GM18520 (cell line): ENCODE measurements at regions not wholly inside any gene's neighbourhood (a gene's known extent, or its start where the extent isn't known, plus 50 kb on each side); places are given as distances from the start of the nearest gene placed in this dataset.

Experiments used
- ATAC-seq: cut with Tn5 transposase; IDR thresholded peaks from one replicate; pipeline ENCODE4 v1.9.1; 2021; ENCODE audit not compliant: unreplicated experiment

DNA sequence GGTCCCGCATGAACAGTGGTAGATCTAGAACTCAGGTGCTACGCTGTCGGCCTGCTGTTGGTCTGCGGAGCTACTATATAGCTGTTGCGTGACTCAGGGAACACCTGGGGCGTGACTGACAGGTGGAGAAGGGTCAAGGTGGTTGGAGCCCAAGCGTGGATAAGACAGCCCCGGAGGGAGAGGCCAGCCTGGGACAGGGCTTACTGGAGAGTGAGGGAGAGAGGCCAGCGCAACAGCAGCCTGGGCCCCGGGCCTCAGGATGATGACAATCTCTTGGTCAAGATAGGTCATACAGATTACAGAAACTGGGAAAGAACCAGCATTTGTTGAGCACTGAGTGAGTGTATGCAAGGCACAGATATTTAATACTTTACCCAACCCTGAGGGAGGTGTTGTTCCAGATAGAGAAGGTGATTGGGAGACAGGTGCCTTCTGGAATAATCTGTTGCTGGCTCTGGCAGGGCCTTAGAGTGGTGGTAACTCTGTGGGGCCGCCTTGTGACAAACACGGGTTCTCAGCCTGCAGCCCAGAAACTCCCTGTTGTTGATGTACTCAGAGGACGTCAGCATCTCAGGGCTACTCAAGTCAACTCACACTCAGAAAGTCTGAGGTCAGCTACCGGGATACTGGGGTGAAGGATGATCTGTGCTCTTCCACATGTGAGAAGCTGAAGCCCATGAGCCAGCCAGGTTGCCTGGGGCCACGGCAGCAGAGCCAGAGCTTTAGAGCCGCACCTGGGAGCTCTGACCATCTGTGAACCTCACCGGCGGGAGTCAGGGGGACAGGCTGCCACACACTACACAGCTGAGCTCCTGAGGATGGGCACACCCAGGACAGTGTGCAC lies 265.4 kb upstream of the HES1 start:
- ATAC-seq: no peak

DNA sequence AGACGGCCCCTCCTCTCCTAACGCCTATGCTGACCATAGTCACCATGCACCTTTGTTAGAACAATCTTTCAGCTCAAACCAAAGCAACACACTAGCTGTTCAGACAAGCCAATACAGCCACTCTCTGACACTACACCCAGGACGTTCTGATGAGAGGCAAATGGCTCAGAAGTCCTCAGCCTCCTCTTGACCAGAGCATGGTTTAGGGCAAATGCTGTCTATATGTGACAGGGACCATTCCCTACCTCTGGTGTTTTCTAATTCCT lies 264.8 kb upstream of the HES1 start:
- no peak for ATAC-seq

DNA sequence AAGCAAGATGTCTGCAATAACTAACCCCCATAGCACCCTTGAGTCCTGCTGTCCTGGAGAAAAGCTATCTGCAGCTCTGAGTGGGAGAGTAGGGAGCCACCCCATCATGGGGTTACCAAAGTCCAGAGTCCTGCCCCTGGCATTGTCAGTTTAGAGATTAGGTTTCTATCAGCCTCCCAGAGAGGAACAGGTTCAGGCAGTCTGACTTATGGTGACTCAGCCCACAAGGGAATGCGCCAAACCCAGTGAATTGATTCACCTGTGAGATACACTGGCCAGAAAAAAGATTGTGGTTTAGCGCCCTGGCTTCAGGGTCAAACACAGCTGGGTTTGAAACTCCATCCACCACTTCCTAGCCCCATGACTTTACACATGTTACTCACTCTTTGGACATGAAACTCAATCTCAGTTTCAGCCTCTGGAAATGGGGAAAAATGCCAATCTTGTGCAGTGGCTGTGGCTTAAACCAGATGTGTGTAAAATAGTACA lies 263.6 kb upstream of the HES1 start:
- peak; percentile 77 for ATAC-seq

DNA sequence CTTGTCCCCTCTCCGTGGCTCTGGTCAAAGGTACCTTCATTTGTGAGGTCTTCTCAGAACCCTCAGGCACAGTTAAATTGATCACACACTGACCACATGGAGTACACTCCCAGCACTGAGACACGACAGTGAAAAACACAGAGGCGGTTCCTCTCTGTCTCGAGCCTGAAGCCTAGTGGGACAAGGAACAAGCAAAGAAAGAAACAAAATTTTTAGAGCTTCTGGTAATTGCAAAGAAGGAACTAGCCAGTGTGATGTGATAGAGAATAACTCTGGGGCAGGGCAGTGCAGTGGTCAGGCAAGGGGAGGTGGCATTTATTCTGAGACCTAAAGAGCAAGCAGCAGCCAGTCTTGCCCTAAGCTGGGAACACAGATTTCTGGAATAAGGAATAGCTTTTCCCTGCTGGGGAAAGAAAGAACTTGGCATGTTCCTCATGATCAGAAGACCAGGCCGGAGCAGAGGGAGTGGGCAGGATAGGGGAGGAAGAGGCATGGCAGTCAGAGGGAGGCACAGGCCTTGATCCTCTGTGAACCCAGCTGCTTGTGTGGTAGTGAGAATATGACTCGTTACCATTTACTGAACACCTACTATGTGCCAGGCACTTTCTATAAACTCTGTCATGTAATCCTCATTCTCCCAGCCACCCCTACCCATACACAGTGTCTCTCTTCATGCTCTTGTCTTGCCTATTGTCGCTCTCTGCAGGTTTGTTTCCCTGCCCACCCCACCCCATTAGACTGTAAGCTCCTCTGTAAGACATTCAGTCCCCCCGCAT lies 262.3 kb upstream of the HES1 start:
- ATAC-seq: no peak

DNA sequence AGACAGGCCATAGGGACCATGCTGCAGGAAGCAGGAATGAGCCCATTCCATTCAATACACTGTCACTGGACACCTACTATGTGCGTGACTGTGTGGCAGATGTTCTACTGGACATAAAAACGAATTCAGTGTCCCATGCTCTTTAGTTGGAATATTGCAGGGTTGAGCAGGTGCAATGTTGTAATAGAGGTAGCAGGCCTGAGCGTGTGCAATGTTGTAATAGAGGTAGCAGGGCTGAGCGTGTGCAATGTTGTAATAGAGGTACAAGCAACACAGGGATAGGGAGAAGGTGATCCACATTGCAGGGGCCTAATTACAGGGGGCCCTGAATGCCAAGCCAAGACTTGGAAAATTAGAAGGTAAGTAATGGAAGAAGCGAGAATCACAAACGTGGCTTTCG lies 261.4 kb upstream of the HES1 start:
- ATAC-seq: no peak

DNA sequence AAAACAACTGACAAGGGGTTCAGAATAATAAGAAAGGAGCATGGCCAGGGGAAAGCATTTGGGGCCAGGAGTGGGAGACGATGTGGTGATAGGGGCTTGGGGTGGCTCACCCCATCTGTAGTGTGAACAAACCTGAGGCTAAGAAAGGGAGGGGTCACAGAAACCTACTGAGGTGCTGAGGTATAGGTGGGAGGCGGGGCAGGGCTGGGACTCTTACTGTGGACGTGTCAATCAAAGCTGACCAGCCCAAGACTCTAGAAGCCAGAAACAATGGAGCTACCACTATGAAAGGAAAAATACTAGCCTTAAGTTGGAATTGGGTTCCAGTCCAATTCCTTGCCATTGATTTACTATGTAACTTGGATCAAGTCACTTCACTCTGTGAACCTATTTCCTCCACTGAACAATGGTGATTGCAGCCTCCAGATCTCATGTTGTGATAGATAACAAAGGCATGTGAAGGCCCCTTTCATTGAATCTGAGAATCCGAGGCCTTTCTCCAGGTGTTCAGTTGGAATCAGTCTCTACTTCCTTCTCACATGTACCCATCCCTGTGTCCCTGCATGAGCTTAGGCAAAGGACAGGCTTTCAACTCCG lies 260.9 kb upstream of the HES1 start:
- no peak for ATAC-seq

DNA sequence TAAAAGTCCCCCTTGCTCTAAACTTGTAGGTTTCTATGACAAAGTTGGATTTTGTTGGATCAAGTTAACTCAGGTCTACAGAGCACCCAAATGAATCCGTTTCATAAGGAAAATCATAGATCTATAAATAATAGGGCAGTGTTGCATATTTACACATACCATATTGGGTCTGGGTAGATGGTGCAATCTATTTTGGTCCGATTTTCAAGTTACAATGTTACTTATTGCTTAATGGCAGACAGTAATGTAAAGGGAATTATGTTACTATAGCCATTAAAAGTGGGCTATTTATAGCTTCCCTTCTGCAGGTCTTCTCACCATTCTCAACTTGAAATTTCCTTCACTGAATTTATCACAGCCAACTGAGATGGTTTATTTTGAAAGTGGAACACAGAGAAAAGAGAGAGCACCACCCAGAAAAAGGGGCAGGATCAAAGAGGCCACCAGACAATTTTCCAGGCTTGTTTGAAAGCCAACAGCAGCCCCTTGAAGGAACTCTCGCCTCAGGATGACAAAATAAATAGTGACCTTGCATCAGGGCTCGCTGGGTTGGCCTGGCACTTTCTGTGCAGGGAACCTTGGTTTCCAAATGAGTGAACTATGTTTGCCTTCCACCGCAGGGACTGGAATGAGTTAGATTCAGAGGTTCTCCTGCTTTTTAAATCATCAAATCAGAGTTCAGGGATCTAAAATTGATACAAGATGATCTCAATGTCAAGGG lies 260.2 kb upstream of the HES1 start:
- no peak for ATAC-seq

DNA sequence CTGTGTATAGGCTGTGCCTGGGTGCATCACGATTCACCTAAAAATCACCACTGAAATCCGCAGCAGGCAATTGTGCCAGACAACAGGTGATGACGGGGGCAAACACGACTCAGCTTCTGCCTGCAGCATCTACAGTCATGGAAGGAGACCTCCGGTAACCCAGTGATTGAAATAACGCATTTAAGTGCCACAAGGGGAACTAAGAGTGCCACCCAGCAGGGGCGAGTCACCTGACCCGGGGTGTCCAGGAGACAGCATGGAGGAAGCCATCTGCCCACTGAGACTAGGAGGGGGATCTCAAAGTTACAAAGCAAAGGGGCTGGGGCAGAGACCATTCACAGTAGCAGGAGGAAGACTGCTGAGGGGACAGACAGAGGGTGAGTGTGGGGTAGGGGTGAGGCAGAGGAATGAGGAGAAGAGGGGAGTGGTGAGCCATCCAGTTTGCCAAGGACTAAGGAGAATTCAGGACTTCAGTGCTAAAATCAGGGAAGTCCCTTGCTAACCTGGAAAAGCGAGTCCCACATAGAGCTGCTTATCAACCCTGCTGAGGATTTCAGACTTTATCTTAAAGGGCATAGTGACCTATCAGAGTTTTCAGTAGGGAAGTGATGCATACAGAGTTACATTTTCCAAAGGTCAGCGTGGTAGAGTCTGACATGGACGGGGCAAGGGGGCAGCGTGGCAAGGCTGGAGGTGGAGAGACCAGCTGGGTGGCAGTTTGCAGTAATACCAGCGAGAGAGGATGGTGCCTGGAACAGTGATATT lies 256.7 kb upstream of the HES1 start:
- ATAC-seq: no peak

DNA sequence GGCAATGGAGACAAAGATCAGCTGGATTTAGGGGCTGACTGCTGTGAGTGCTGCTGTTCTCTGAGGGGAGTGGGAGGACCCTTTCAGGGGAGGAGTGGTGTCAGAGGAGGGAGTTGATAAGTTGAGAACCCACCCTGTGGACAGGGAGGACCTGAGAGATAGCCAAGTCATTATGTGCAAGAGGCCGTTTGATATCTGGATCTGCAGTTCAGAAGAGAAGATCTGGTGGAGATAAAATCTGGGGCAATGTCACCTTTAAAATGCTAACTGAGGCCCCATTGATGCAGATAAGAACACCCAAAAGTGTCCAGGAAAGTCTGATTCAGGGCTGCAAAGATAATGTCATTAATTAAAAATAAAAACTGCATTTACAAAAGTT lies 256.1 kb upstream of the HES1 start:
- ATAC-seq: no peak

DNA sequence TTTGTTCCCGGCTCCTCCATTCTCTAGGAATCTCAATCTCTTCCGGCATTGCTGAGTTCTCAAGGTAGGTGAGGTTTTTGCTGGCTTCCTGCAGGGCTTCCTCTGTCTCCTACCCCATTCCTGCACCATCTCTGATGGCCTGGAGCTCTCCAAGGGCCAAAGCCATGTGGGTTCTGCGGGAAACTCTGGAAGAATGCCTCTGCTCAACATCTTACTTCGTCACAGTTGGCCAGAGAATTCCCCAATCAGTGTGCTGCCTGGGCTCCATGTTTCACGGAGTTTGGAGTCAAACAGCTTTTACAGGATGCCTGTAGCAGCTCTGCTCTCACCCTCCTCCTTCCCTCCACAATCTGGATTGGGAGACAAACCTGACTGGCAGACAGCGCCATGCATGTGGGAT lies 253.9 kb upstream of the HES1 start:
- ATAC-seq: no peak

DNA sequence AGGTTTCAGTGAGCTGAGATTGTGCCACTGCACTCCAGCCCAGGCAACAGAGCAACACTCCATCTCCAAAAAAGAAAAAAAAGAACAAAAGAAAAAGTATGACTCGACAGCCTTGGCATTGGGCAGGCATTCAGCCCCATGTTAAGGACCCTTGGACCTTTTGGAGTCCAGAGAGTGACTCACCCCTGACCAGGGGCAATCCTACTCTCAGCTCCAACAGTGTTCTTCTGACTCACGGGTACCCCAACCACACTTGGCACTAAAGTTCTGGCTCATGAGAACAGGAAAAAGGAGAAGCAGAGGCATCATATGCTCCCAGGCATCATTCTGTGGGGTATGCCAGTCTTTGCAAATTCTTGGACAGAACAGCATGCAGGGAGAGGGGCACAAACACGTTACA lies 252.4 kb upstream of the HES1 start:
- no peak for ATAC-seq

DNA sequence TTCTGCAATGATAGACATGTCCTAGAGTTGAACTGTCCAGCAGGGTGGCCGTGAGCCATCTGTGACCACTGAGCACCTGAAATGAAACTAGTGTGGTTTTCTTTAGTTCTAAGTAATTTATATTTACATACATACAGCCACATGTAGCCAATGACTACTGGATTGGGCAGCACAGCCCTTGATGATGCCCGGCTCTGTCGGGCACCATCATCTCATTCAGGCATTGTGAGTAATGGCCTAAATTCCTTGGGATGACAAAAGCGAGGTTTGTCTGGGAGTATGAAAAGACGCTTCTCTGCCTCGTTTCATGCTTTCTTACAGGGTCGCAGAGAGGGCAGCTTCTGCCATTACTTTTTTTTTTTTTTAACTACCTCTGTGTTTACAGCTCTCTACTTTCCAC lies 251.9 kb upstream of the HES1 start:
- no peak for ATAC-seq

DNA sequence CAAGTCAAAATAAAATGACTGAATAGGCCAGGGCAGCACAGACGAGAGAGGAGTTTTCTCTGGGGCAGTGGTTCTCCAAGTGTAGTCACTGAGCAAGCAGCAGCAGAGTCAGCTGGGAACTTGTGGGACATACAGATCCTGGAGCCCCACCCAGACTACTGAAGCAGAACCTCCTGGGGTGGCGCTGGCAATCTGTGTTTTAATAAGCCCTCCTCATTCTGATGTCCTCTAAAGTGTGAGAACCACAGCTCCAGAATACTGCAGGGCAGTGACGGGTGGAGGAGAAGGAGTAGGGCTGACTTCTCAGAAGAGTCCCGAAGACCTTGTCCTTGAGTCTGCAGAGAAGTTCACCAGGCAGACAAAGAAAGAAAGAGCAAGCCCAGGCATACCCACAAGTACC lies 251.3 kb upstream of the HES1 start:
- no peak for ATAC-seq

DNA sequence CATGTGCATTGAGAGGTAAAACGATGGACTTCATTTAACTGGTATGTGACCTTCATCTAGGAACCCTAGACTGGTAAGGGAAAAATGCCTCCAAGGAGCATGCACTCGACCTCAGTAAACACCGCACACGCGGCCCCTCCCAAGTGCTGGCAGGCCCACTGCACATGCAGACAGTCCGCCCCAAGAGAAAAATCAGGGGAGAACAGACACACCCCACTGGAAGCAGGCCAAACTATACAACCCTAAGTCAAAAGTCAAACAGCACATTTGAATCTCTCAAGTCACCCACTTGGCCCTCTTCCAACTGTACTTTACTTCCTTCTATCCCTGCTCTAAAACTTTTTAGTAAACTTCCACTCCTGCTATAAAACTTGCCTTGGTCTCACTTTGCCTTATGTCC lies 250.1 kb upstream of the HES1 start:
- no peak for ATAC-seq

DNA sequence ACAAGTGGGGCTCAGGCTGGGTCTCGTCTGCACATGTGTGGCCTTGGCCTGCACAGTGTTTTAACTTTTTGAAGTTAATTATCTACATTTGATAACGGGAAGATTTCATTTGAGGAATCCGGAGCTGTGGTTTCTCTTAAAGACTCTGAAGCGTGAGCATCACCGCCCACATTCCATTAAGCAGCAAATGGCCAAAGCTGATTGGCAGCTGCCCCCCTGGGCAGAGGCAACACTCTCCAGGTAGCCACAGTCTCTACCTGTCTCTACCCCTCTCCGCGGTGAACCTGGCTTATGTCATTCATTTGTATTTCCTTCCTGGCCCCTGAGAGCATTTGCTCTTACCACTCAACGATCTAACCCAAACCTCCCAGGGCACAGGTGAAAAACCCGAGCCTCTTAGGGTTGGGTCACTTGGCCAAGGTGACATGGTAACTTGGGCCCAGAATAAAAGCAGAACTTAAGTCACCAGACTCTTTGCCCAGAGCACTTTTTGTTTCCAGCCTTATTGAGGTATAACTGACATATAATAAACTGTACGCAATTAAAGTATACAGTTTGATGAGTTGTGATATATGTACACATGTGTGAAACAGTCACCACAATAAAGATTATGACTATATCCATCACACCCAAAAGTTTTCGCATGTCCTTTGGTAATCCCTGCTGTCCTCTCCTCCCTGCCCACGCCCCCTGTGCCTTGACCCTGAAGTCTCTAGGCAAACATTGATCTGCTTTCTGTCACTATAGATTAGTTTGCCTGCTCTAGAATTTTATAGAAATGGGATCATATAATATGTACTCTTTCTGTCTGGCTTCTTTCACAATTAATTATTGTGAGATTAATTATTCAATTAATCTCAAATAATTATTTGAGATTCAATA lies 245.7 kb upstream of the HES1 start:
- ATAC-seq: no peak

DNA sequence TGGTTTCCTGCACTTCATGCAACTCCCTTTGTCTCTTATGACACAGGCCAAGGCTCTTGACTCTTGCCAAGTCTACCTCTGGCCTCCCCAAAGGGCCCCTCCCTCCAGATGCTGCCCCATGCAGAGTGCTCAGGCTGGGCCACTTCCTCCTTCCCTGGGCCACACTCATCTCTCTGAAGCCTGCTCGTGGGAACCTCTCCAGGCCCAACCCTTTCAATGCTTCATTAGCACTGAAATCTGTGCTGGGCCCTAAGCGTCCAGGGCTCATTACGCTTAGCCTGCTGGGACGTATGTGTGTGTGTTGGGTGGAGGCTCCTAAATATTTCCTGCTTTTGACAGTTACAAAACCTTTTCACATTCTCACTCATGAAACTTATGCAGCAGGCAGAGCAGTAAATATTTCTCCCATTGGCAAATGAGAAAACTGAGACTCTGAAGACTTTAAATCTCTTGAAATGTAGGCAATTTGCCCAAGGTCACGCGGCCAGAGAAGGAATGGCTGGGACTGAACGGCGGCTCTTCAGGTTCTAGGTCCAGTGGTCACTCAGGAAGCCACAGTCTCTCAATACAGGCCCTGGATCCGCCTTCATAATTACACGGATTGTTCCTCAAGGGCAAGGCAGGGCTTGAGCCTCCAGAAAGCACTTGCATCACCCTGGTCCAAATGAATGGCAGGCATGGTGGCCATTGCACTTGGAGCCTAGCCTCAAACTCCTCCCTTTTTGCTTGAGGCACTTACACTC lies 241.7 kb upstream of the HES1 start:
- ATAC-seq: no peak

DNA sequence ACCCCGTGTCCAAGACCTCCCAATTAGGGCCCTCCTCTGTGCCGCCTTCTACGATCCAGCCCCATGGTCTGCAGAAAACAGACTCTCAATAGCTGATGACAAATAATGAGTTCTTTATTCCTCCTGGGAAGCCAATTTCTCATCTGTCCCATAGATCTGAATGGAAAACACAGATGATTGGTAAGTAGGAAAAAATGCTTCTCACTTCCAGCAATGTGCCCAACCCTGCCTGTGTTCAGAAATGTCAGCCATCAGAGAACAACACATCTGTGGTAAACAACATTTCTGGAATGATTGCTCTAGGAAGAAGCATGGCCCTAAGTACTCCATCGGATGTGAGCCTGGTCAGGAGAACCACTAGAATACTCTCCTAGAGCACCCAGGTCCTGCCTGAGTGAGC lies 240.5 kb upstream of the HES1 start:
- no peak for ATAC-seq

DNA sequence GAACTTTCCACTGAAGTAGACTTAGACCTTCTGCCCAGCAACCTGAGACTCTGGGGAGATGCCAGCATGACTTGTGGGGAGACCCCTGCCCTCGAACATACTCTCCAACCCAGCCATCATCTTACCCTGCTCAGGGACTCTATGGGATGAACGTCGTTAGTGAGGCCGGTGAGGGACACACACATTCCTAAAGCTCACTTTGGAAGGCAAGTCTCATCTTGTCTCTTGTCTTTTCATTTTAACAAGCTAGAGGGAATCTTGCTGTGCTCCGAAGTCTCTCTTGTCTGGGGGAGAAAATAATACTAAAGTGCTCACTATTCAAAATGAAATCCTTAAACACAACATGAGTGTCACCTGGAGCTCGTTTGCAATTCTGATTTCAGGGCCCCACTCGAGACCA lies 239.5 kb upstream of the HES1 start:
- ATAC-seq: no peak

DNA sequence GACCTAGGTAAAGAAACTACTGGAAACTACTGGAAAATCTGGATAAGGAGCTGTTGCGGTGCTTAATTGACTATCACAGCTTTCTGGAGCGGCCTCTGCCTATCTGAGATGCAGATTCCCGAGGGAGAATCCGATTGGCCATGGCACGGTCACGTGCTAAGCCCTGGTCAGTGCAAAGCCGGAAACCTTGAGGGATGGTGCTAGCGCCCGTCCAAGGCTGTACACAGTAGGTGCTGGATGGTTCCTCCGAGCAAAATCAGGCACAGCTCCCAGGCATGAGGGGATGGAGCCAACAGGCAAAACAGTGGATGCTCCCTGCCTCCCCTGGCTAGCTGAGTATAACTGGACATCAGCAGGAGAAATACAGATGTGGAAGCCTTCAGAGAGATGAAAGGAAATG lies 238.7 kb upstream of the HES1 start:
- no peak for ATAC-seq
